AG04449 (cell line): ENCODE measurements at regions not wholly inside any gene's neighbourhood (a gene's known extent, or its start where the extent isn't known, plus 50 kb on each side); places are given as distances from the start of the nearest gene placed in this dataset.

Source experiments
- CTCF ChIA-PET: fragments of 350-600 bp; formaldehyde crosslinking; extraction: SDS; loops from one replicate; lab custom pipeline; 2021; ENCODE audit warnings: antibody characterized with exemption; lab: Yijun Ruan, JAX
- POLR2A ChIA-PET: fragments of 400-600, 350-600 bp; formaldehyde crosslinking; extraction: SDS; loops from one replicate; lab custom pipeline; 2020; ENCODE audit warnings: antibody characterized with exemption, inconsistent platforms; lab: Yijun Ruan, JAX
- DNase-seq: peaks from one replicate; pipeline ENCODE4 v3.0.0-alpha.2; 2010; ENCODE audit warnings: low read depth, low spot score
- H3K4me3 ChIP-seq: 2 replicates; pipeline ENCODE4 v1.5.1; 2011; ENCODE audit warnings: low read depth, mild to moderate bottlenecking, control low read depth, low read length
- CTCF ChIP-seq: IDR thresholded peaks from one replicate; pipeline ENCODE4 v1.5.1; 2011; ENCODE audit warnings: mild to moderate bottlenecking, moderate library complexity, low read length, control low read depth, inconsistent platforms; ENCODE audit not compliant: insufficient read depth; ENCODE audit errors: missing control alignments

GRCh38 chr10:90984898-90985297 lies 64.0 kb upstream of the ANKRD1 start:
- no peak for TF ChIP-seq CTCF
- CTCF ChIA-PET: interaction anchor here (0.7 kb wide), 1 partner anchor 266 kb away, joined by 3 read pairs; no protein-coding TSS in a partner anchor
- no peak for DNase-seq
- H3K4me3 ChIP-seq: no peak overlapping the region
- POLR2A ChIA-PET: no interaction called here

DNA sequence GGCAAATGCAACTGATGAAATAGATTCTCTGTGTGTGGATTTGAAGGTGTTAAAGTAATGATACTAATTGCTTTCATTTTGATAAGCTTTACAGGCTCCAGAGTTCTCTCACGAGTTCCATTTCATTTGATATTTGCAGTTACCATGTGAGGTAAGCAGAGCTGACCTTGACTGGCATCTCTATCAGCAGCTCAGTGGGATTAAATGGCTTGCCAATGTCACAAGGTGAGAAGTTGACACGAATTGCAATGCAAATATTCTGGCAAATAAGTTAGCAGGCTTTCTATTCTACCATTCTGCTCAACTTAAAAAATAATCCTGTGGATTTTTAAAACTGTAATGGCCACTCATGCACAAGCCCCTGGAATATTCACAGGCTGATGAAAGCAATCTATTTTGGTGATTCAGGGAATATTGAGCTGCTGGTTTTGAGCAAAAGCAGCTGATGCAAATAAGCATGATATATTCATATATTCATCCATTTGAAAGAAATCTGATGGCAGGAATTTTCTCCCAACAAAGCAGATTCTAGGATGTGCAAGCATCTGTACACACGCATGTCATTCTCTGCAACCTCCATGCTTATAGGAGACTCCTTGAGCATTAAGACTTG lies 64.5 kb upstream of the ANKRD1 start:
- TF ChIP-seq CTCF: no peak
- DNase-seq: no peak
- ChIA-PET POLR2A (no interaction called here), CTCF (interaction anchor here (0.7 kb wide), 1 partner anchor 265 kb away, joined by 3 read pairs; no protein-coding TSS in a partner anchor)
- no peak overlapping the region for H3K4me3 ChIP-seq

DNA sequence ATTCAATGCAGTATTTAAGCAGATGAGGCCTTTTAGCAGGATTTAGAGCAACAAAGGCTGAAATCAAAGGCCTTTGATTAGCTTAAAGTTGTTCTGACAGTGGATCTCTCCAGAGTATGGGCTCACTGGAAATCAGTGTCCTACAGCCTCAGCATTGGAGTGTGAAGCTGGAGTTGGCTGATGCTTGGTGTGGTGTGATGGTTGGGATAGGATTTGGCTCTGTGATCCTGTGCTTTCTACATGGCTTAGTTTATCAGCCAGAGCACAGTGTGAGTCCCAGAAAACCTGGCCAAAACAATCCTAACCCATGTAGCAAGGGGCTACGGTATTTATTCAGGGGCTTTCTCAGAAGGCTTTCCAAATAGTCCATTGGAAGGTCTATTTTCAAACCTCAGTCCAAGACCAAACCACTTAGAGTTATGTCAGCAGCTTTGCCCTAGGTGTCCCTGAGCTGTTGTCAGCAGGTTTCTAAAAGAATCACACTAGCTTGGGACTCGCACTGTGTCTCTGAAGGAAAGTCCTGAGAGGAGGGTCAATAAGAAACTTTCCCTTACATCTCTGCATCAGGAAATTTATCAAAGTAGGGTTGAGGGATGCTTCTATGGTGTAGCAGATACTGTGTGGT lies 65.4 kb upstream of the ANKRD1 start:
- CTCF ChIA-PET: interaction anchor here (1.7 kb wide), 1 partner anchor 20 kb away, joined by 5 read pairs; no protein-coding TSS in a partner anchor
- H3K4me3 ChIP-seq: no peak overlapping the region
- no peak for DNase-seq
- POLR2A ChIA-PET: no interaction called here
- TF ChIP-seq CTCF: no peak

DNA sequence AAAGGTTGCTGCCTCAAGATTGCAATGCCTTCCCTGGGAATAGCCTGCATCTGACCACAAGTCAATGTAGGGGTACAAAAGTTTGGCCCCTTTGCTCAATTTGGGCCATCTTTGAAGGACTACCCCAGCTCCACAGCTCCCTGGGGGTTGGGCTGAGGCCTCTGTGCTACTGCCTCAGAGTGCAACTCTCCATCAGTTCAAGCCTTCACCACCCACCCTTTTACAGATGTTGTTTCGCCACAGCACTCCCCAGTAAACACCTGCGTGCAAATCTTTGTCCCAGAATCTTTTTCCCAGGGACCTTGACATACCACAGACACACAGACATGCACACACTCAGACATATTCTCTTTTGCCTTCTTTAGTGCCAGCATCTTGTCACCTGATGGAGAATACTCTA lies 66.0 kb upstream of the ANKRD1 start:
- no peak for DNase-seq
- TF ChIP-seq CTCF: no peak
- ChIA-PET POLR2A (no interaction called here), CTCF (interaction anchor here (1.7 kb wide), 1 partner anchor 19 kb away, joined by 5 read pairs; no protein-coding TSS in a partner anchor)
- no peak overlapping the region for H3K4me3 ChIP-seq

GRCh38 chr10:90987383-90987782 lies 66.5 kb upstream of the ANKRD1 start:
- TF ChIP-seq CTCF: no peak
- CTCF ChIA-PET: interaction anchor here (1.7 kb wide), 1 partner anchor 19 kb away, joined by 5 read pairs; no protein-coding TSS in a partner anchor
- no peak for DNase-seq
- H3K4me3 ChIP-seq: no peak overlapping the region
- POLR2A ChIA-PET: no interaction called here

DNA sequence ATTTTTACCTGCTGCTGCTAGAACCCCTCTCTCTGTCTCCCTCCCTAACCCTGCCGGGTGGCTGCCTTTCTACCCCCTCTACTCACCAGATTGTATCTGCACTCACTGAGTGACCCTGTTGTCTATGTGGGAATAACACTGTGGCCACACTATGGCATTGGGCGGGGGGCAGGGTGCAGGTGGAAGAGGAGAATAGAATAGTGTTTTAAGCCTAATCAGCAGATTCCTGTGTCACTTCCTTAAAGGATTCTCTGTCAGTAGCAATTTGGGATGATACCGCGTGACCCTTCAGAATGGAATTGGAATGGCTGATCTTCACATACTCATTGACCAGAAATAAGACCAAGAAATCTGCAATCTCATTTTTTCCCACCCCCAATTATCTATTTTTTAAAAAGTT lies 67.1 kb upstream of the ANKRD1 start:
- ChIA-PET POLR2A (no interaction called here), CTCF (interaction anchor here (1.2 to 1.8 kb wide), 2 partner anchors 8 to 18 kb away, joined by 6 to 9 read pairs; no protein-coding TSS in a partner anchor)
- no peak for DNase-seq
- no peak for TF ChIP-seq CTCF
- no peak overlapping the region for H3K4me3 ChIP-seq
